GM12878 (cell line): ENCODE measurements at regions not wholly inside any gene's neighbourhood (a gene's known extent, or its start where the extent isn't known, plus 50 kb on each side); places are given as distances from the start of the nearest gene placed in this dataset.

Source experiments
- ATAC-seq: fragments of 200-7000 bp; cut with Tn5 transposase; 3 replicates; pipeline ENCODE4 v1.9.1; 2020; ENCODE audit warnings: mild to moderate bottlenecking, moderate library complexity
- BruUV-seq: library from RNA; stranded (reverse); fragments of 400-500 nt; replicated peaks from 2 replicates; lab custom pipeline; 2021; lab: Mats Ljungman, UMichigan
- CTCF ChIA-PET: fragments of 300-600 bp; sonication (Branson Sonifier 250); formaldehyde crosslinking; extraction: SDS; loops from one replicate; lab custom pipeline; 2021; ENCODE audit warnings: inconsistent platforms; lab: Yijun Ruan, JAX
- POLR2A ChIA-PET: fragments of 350-600 bp; formaldehyde crosslinking; extraction: SDS; loops from one replicate; lab custom pipeline; 2021; ENCODE audit warnings: inconsistent platforms; lab: Charles Lee
- RAD21 ChIA-PET: fragments of 300-600 bp; sonication (Branson Sonifier 250); formaldehyde crosslinking; loops from one replicate; lab custom pipeline; 2023; ENCODE audit warnings: antibody characterized with exemption; ENCODE audit not compliant: unreplicated experiment; lab: Charles Lee
- SMC1A ChIA-PET: fragments of 300-600 bp; sonication (Branson Sonifier 250); formaldehyde crosslinking; loops from one replicate; lab custom pipeline; 2023; ENCODE audit not compliant: unreplicated experiment, uncharacterized antibody; lab: Charles Lee
- DNase-seq: peaks from one replicate; pipeline ENCODE4 v3.0.0-alpha.2; 2011; ENCODE audit warnings: low read depth, low spot score
- FAIRE-seq: peaks from 3 replicates; lab custom pipeline; 2011; peaks lifted over from hg19 to GRCh38; lab: Jason Lieb, UNC
- H2AFZ ChIP-seq: 2 replicates; pipeline ENCODE4 v1.6.0; 2011; ENCODE audit warnings: low read depth, low read length, control low read depth; ENCODE audit not compliant: control insufficient read depth
- H3K27ac ChIP-seq: 2 replicates; pipeline ENCODE4 v1.5.1; 2011; ENCODE audit warnings: control low read depth; ENCODE audit not compliant: control insufficient read depth, insufficient read depth
- H3K27me3 ChIP-seq, 2 experiments: replicated peaks in 1 of 2; 2 replicates each; pipeline versions ENCODE4 v1.6.0 to v1.6.1; 2011; ENCODE audit warnings: low read length in 1 of 2; ENCODE audit not compliant: control insufficient read depth in 2 of 2, insufficient read depth in 2 of 2
- H3K36me3 ChIP-seq, 2 experiments: 2 replicates each; pipeline ENCODE4 v1.5.1; 2011; ENCODE audit warnings: low read length in 1 of 2; ENCODE audit not compliant: control insufficient read depth in 2 of 2, insufficient read depth in 2 of 2
- H3K4me1 ChIP-seq: 2 replicates; pipeline ENCODE4 v1.6.1; 2011; ENCODE audit warnings: mild to moderate bottlenecking, low read length, moderate library complexity, mixed read lengths; ENCODE audit not compliant: control insufficient read depth, insufficient read depth
- H3K4me2 ChIP-seq: 2 replicates; pipeline ENCODE4 v1.6.0; 2011; ENCODE audit warnings: control low read depth; ENCODE audit not compliant: control insufficient read depth, insufficient read depth
- H3K4me3 ChIP-seq: fragments of 200-600 bp; sonication (generic); 2 replicates; pipeline ENCODE4 v1.5.1; 2016
- H3K79me2 ChIP-seq: 2 replicates; pipeline ENCODE4 v1.6.0; 2011; ENCODE audit warnings: low read length; ENCODE audit not compliant: control insufficient read depth, insufficient read depth
- H3K9ac ChIP-seq: 2 replicates; pipeline ENCODE4 v1.8.0; 2011; ENCODE audit warnings: low read length, control low read depth, mixed read lengths; ENCODE audit not compliant: control insufficient read depth, insufficient read depth
- H3K9me3 ChIP-seq: replicated peaks from 3 replicates; pipeline ENCODE4 v1.5.1; 2011; ENCODE audit warnings: mild to moderate bottlenecking, low read length; ENCODE audit not compliant: control insufficient read depth, insufficient read depth
- H4K20me1 ChIP-seq: 2 replicates; pipeline ENCODE4 v1.6.0; 2011; ENCODE audit not compliant: control insufficient read depth, insufficient read depth
- ASH2L ChIP-seq: fragments of 300-600, 200-600 bp; sonication (generic); IDR thresholded peaks from 2 replicates; pipeline ENCODE4 v1.6.1; 2017; ENCODE audit warnings: low read depth, mild to moderate bottlenecking, borderline replicate concordance
- ATF2 ChIP-seq: IDR thresholded peaks from 2 replicates; pipeline ENCODE4 v1.6.1; 2012; ENCODE audit warnings: low read length, inconsistent platforms
- ATF3 ChIP-seq: IDR thresholded peaks from 2 replicates; pipeline ENCODE4 v1.6.1; 2011; ENCODE audit warnings: low read depth, mild to moderate bottlenecking, low read length, moderate library complexity, borderline replicate concordance; ENCODE audit errors: extremely low read depth
- DPF2 ChIP-seq: fragments of 450-650 bp; IDR thresholded peaks from 2 replicates; pipeline ENCODE4 v1.6.1; 2017; ENCODE audit warnings: mild to moderate bottlenecking
- HDAC2 ChIP-seq: fragments of 200-600 bp; sonication (generic); IDR thresholded peaks from 2 replicates; pipeline ENCODE4 v1.6.1; 2017
- HDAC6 ChIP-seq: fragments of 200-600 bp; sonication (generic); IDR thresholded peaks from one replicate; pipeline ENCODE4 v1.8.0; 2017; ENCODE audit warnings: antibody characterized with exemption; ENCODE audit not compliant: unreplicated experiment
- JUNB ChIP-seq: IDR thresholded peaks from 2 replicates; pipeline ENCODE4 v1.6.1; 2016; ENCODE audit warnings: antibody characterized with exemption, mild to moderate bottlenecking
- MTA3 ChIP-seq: IDR thresholded peaks from 2 replicates; pipeline ENCODE4 v1.6.1; 2012; ENCODE audit warnings: low read length, inconsistent platforms, borderline replicate concordance
- RFX5 ChIP-seq: IDR thresholded peaks from 2 replicates; pipeline ENCODE4 v1.6.1; 2011; ENCODE audit warnings: low read depth, low read length, improper control_type of control experiment
- SMARCA5 ChIP-seq: fragments of 450-650 bp; IDR thresholded peaks from 2 replicates; pipeline ENCODE4 v1.6.1; 2017; ENCODE audit warnings: mild to moderate bottlenecking
- ZBTB33 ChIP-seq: fragments of 450-650 bp; IDR thresholded peaks from 2 replicates; pipeline ENCODE4 v1.6.1; 2017; ENCODE audit warnings: mild to moderate bottlenecking
- ZNF207 ChIP-seq: fragments of 450-650 bp; IDR thresholded peaks from 2 replicates; pipeline ENCODE4 v1.6.1; 2014; ENCODE audit warnings: antibody characterized with exemption, mild to moderate bottlenecking, borderline replicate concordance
- WGBS: methylation state at CpG from one replicate; pipeline ENCODE4 v1.1.6; 2016; ENCODE audit warnings: low lambda C conversion rate; ENCODE audit not compliant: insufficient replicate concordance, insufficient coverage; ENCODE audit errors: missing lambda C conversion rate; 5-methylcytosine and 5-hydroxymethylcytosine counted together
- in situ Hi-C: fragments of 300-500 bp; cut with MboI; formaldehyde crosslinking; loops from 9 replicates; pipeline ENCODE4 v1.14.3; 2018; ENCODE audit warnings: mixed read lengths
- intact Hi-C: fragments of 100-400 bp; cut with micrococcal nuclease; formaldehyde crosslinking; loops from one replicate; pipeline ENCODE4 v1.14.2; 2022; ENCODE audit not compliant: unreplicated experiment

GRCh38 chr18:78482378-78482777, 497.2 kb upstream of the SALL3 start:
- ChIA-PET SMC1A (no interaction called here), RAD21 (no interaction called here), CTCF (no interaction called here), POLR2A (no interaction called here)
- Histone ChIP-seq H2AFZ (no peak overlapping the region), H3K9ac (no peak overlapping the region), H3K4me3 (no peak overlapping the region), H3K36me3 (no peaks in the 10 kb centered on the region), H3K4me1 (no peaks in the 10 kb centered on the region), H4K20me1 (no peaks in the 10 kb centered on the region), H3K79me2 (no peaks in the 10 kb centered on the region), H3K27me3 (no peaks in the 10 kb centered on the region), H3K9me3 (no peaks in the 10 kb centered on the region; the same call in 2 of the 3 replicates), H3K4me2 (no peak overlapping the region), H3K27ac (no peak overlapping the region)
- 42% methylated on average over 7 of the region's 7 CpGs for WGBS
- no peak for TF ChIP-seq DPF2
- no peak for TF ChIP-seq ZNF207
- no peak for TF ChIP-seq HDAC2
- TF ChIP-seq ATF2: no peak
- TF ChIP-seq MTA3: no peak
- TF ChIP-seq ZBTB33: no peak
- no peak for TF ChIP-seq SMARCA5
- no peak for TF ChIP-seq JUNB
- TF ChIP-seq HDAC6: no peak
- TF ChIP-seq ASH2L: no peak
- no peak for TF ChIP-seq ATF3
- TF ChIP-seq RFX5: no peak
- intact Hi-C loops (no loop called here), in situ Hi-C loops (no loop called here)
- DNase-seq (no peak), ATAC-seq (no peak), FAIRE-seq (no peak)
- no TSS peak for BruUV-seq
